ENCODE measurements at regions not wholly inside any gene's neighbourhood (a gene's known extent, or its start where the extent isn't known, plus 50 kb on each side); places are given as distances from the start of the nearest gene placed in this dataset.
"Not testable (repeated sequence)": the region's sequence is repeated elsewhere in the genome, so short reads cannot be mapped to it uniquely, and the experiment has no call there.

DNA sequence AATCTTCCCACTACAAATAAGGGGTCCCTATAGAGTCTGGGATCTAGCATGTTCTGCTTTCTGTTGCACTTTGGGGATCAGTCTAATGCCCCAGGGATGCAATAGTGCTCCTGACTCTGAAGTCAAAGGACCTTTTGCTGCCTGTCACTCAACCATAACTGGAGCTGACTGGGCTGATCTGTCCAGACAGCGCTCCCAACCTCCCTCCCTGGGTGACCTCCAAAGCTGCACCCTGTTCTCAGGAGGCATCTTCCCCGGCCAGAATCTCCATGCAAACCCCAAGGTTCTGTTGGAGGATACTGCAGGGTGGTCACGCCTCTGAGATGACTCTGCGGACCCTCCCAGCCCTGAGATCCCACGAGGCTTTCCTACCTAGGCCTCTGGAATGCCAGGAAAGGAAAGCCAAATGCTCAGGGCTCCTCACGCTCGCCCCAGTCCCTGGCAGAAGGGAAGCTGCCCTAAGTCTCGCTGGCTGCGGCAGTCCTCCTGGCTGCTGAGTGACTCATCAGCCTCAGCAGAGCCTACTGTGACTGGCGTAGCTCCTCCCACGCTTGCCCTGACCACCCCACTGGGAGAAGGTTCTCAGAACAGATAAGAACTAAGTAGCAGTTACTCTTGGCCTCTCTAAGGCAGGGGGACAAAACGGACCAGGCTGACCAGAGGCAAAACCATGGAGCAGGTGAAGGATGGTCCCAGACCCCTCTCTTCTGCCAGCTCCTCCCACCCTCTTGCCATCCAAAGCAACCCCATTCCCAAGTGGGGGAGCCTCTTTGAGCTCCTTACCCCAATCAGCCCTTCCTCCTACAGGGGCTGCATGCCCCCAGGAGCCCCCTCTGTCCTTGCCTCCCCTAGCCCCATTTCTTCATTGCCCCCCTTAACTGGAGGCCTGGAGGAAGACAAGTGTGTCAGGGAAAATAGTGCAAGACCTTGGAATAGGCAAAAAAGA, 124.1 kb upstream of the TNRC6C start:
- ATAC-seq (peak; percentile 89), DNase-seq (peak in 2 of 3 donors; percentile 21 to 23)
- Mint-ChIP-seq H3K27ac (peak overlapping the region; percentile 75), H3K36me3 (ENCODE audit: low read depth) (no peaks in the 10 kb centered on the region), H3K27me3 (peaks cover 6% of the 10 kb centered on the region), H3K4me1 (peaks cover 36% of the 10 kb centered on the region), H3K4me3 (peak overlapping the region; percentile 77)
- no peaks in the 10 kb centered on the region for H3K9me3 ChIP-seq (ENCODE audit: control insufficient read depth, low read length, poor library complexity, severe bottlenecking)

DNA sequence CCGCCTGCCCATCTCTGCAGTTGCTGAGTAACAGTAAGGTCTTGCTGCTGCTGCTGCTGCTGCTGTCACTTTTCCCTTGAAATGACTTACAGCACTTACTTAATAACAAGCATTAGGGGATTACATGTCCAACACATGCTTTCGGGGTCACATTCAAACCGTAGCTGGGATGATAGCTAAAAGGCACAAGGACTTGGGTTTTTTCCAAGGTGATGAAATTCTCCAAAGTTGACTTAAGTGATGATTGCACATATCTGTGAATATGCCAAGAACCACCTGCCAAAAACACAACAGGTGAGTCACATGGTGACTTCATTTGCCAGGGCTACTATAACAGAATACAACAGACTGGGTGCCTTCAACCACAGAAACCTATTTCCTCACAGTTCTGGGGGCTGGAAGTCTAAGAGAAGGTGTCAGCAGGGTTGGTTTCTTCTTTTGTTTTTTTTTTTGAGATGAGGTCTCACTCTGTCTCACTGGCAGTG, 121.9 kb upstream of the TNRC6C start:
- H3K4me3 Mint-ChIP-seq: no peak overlapping the region
- DNase-seq: peak in 1 of 3 donors; percentile 2
- no peaks in the 10 kb centered on the region for H3K9me3 ChIP-seq (ENCODE audit: control insufficient read depth, low read length, poor library complexity, severe bottlenecking)
- ATAC-seq: peak; percentile 48
- H3K27ac Mint-ChIP-seq: peak overlapping the region; percentile 43
- H3K4me1 Mint-ChIP-seq: peaks cover 25% of the 10 kb centered on the region
- no peaks in the 10 kb centered on the region for H3K36me3 Mint-ChIP-seq (ENCODE audit: low read depth)
- peaks cover 6% of the 10 kb centered on the region for H3K27me3 Mint-ChIP-seq

DNA sequence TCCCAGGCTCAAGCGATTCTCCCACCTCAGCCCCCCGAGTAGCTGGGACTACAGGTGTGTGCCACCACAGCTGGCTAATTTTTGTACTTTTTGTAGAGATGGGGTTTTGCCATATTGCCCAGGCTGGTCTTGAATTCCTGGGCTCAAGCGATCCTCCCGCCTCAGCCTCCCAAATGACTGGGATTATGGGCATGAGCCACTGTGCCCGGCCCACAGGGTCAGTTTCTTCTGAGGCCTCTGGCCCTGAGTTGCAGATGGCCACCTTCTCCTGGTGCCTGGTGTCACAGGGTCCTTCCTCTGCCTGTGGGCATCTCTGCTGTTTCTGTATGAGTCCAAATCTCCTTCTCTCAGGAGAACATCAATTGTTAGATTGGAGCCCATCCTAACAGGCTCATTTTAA, 121.4 kb upstream of the TNRC6C start:
- ATAC-seq; H3K4me3 Mint-ChIP-seq; DNase-seq; H3K27me3 Mint-ChIP-seq; H3K9me3 ChIP-seq (ENCODE audit: control insufficient read depth, low read length, poor library complexity, severe bottlenecking); H3K36me3 Mint-ChIP-seq (ENCODE audit: low read depth): not testable (repeated sequence)
- Mint-ChIP-seq H3K4me1 (peaks cover 28% of the 10 kb centered on the region), H3K27ac (peak overlapping the region; percentile 43)

DNA sequence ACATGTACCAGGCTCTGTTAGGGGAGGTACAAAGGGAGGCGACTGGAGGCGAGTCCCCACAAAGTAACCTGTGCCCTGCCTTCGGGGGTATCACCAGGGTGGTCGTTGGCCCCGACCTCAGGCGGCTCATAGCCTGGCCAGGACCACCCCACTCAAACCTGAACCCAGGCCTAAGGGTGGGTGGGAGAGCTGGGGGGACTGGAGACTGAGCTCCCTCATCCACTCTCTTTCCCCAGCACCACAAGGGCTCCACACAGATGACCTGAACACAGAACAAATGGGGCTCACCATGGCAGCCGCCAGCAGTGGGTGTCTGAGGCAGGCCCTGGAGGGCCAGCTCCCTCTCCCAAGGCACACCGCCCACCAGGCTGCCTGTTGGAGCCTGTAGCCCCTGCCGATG, 120.6 kb upstream of the TNRC6C start:
- Mint-ChIP-seq H3K36me3 (ENCODE audit: low read depth) (no peaks in the 10 kb centered on the region), H3K27ac (peak overlapping the region; percentile 67), H3K4me3 (no peak overlapping the region), H3K27me3 (peaks cover 6% of the 10 kb centered on the region), H3K4me1 (peaks cover 36% of the 10 kb centered on the region)
- no peaks in the 10 kb centered on the region for H3K9me3 ChIP-seq (ENCODE audit: control insufficient read depth, low read length, poor library complexity, severe bottlenecking)
- ATAC-seq (no peak), DNase-seq (no peak)

DNA sequence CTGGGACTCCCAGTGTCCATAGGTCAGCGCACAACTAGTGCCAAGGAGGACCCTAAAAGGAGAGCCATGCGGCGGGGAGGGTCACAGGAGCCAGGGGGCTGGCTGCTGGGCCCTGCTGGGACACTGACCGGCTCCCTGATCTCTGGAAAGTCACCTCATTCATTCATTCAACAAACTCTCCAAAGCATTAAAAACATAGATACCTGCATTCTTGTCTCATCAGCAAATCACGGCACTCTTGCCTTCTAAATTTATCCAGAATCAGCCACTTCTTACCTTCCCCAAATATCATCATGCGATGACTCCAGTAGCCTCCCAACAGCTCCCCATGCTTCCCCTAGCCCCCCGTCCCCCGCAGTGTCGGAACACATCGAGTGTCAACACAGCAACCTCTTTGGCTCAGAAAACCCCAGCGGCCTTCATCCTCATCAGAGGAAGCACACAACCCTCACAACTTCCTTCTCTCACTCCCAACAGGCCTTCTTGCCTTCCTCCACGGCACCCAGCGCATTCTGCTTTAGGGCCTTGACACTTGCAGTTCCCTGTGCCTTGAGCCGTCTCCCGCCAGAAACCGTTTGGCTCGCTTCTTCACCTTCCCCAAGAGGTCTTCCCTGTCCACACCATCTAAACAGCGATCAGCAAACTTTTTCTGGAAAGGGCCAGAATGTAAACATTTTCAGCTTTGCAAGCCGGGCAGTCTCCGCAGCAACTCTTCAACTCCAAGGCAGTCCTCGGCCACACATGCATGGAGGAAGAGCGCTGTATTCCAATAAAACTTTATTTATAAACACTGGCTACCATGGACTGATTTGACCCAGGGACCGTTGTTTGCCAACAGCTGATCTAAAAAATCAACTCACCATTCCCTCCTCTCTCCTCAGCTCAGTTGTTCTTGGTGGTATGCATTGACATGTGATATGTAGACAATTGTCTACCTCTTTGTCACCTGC, 119.5 kb upstream of the TNRC6C start:
- H3K4me3 Mint-ChIP-seq: no peak overlapping the region
- no peak for DNase-seq
- H3K27me3 Mint-ChIP-seq: no peaks in the 10 kb centered on the region
- peak overlapping the region; percentile 67 for H3K27ac Mint-ChIP-seq
- H3K4me1 Mint-ChIP-seq: peaks cover 39% of the 10 kb centered on the region
- H3K9me3 ChIP-seq (ENCODE audit: control insufficient read depth, low read length, poor library complexity, severe bottlenecking): no peaks in the 10 kb centered on the region
- H3K36me3 Mint-ChIP-seq (ENCODE audit: low read depth): no peaks in the 10 kb centered on the region
- no peak for ATAC-seq

DNA sequence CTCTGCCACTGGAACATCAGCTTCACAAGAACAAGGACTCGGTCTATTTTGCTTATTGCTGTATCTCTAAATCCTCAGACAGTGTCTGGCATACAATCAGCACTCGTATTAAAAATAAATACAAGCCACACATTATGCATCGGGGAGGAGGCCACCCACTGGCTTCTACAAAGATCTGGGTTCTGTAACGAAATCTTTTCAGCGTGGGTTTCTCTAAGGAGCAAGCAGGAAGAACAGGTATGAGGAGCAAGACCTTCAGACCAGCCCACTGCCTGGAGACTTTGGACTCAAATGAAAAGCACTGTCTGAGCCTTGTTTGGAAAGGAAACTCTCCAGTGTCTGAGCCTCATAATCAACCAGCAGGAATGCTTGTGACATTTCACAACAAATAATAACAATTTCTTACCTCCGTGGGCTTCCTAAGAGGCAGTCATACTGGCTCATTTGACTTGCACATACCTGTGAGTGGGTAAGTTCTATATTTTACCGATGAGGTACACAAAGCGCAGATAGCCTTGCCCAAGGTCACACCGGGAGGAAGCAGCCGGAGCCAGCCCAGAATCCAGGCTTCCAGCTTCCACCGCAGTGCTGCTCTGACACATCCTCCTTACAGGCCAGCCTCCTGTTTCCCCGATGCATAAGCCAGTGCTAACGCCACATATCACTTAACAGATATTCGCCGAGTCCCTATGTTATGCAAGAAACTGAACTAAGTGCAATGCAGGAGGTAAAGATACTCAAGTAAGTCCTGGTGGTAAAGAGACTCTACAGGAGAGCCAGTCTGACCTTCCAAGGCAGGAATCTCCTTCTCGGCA, 118.6 kb upstream of the TNRC6C start:
- no peaks in the 10 kb centered on the region for H3K9me3 ChIP-seq (ENCODE audit: control insufficient read depth, low read length, poor library complexity, severe bottlenecking)
- no peak for DNase-seq
- ATAC-seq: no peak
- no peaks in the 10 kb centered on the region for H3K36me3 Mint-ChIP-seq (ENCODE audit: low read depth)
- peaks cover 36% of the 10 kb centered on the region for H3K4me1 Mint-ChIP-seq
- no peak overlapping the region for H3K4me3 Mint-ChIP-seq
- no peaks in the 10 kb centered on the region for H3K27me3 Mint-ChIP-seq
- H3K27ac Mint-ChIP-seq: peak overlapping the region; percentile 67

DNA sequence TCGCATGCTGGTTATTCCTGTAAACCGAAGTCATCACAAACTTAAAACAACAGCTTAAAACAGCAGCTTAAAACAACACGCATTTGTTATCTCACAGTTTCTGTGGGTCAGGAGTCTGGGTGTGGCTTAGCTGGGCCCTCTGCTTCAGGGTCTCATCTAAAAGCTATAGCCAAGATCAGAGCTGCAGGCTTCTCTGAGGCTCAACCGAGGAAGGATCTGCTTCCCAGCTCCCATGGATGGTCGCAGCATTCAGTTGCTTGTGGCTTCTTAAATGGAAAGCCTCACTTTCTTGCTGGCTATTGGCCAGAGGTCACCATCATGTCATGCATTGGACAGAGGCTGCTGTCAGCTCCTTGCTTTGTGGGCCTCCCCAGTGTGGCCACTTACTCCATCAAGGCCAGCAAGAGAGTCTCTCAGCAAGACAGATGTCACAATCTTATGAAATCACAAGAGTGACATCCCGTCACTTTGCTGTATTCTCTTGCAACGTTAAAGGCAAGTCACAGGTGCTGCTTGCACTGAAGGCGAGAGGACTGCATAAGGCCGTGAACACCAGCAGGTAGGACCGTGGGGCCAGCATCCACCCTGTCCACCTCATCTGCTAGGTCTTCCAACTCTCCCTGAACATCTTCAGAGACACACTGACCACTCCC, 117.9 kb upstream of the TNRC6C start:
- Mint-ChIP-seq H3K4me3 (no peak overlapping the region), H3K36me3 (ENCODE audit: low read depth) (no peaks in the 10 kb centered on the region), H3K27ac (peak overlapping the region; percentile 19), H3K27me3 (no peaks in the 10 kb centered on the region), H3K4me1 (peaks cover 38% of the 10 kb centered on the region)
- no peak for ATAC-seq
- DNase-seq: no peak
- no peaks in the 10 kb centered on the region for H3K9me3 ChIP-seq (ENCODE audit: control insufficient read depth, low read length, poor library complexity, severe bottlenecking)

DNA sequence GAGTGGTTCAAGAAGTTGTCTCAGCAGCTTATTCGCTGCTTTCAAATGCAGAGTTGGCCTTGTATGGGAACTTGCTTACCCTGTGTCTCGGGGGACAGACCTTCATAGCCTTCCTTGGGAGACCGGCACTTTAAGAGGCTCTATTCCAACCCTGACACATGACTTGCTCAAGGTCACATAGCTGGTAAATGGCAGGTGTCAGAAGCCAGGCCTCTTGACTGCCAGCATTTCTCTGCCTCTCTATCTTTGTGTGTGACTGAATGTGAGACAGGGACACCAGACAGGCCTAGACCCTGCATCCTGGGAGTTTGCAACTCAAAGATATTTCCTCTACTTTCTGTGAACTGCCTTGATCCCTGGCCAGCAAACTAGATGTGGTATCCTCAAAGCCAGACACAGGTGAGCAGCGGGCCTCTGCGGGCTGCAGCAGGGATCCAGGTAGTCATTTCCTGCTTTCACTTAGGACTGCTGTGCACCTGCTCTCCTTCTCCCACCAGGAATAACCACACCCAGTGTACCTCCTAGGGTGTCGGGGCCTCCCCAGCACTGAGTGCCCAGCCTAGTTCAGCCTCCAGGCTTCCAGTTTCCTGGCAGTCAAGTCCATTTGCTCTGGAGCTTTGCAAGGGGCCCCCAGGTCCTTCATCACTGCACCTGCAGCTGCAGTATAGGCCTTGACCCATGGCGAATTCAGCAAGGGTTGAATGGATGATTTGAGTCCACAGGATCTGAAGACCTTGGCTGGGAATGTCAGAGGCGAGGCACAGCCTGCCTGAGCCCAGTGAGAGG, 116.6 kb upstream of the TNRC6C start:
- no peaks in the 10 kb centered on the region for H3K9me3 ChIP-seq (ENCODE audit: control insufficient read depth, low read length, poor library complexity, severe bottlenecking)
- peak overlapping the region; percentile 94 for H3K27ac Mint-ChIP-seq
- ATAC-seq (no peak), DNase-seq (no peak)
- no peaks in the 10 kb centered on the region for H3K27me3 Mint-ChIP-seq
- no peaks in the 10 kb centered on the region for H3K36me3 Mint-ChIP-seq (ENCODE audit: low read depth)
- peaks cover 49% of the 10 kb centered on the region for H3K4me1 Mint-ChIP-seq
- peak overlapping the region; percentile 78 for H3K4me3 Mint-ChIP-seq

DNA sequence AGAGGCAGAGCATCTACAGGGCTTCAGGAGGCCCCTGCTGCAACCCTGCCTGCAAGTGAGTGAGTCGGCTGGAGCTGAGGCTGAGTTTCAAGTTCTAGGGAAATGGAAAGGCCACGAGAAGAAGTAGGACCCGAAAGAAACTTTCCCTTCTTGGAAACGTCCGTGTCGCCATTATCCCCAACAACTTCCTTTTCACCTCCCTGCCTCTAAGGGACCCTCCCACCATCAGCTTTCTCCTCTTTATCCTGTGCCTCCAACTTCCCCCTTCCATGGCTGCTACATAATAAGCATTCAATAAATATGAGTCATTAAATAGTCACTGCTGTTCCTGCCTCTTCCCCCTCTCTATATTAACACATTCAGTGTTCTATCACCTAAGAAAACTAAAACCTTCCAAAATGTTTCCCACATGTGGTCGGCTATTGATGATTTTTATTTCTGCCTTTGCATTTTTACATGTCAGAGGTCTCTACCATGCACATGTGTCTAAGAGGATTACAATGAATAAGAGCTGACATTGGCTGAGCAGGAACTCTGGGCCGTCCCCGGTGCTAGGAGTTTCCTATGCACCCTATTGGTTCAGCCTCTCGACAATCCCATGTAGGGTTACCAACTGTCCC, 115.9 kb upstream of the TNRC6C start:
- H3K9me3 ChIP-seq (ENCODE audit: control insufficient read depth, low read length, poor library complexity, severe bottlenecking): no peaks in the 10 kb centered on the region
- H3K36me3 Mint-ChIP-seq (ENCODE audit: low read depth): no peaks in the 10 kb centered on the region
- ATAC-seq (no peak), DNase-seq (no peak)
- peak overlapping the region; percentile 78 for H3K4me3 Mint-ChIP-seq
- H3K4me1 Mint-ChIP-seq: peaks cover 54% of the 10 kb centered on the region
- peak overlapping the region; percentile 94 for H3K27ac Mint-ChIP-seq
- H3K27me3 Mint-ChIP-seq: no peaks in the 10 kb centered on the region

DNA sequence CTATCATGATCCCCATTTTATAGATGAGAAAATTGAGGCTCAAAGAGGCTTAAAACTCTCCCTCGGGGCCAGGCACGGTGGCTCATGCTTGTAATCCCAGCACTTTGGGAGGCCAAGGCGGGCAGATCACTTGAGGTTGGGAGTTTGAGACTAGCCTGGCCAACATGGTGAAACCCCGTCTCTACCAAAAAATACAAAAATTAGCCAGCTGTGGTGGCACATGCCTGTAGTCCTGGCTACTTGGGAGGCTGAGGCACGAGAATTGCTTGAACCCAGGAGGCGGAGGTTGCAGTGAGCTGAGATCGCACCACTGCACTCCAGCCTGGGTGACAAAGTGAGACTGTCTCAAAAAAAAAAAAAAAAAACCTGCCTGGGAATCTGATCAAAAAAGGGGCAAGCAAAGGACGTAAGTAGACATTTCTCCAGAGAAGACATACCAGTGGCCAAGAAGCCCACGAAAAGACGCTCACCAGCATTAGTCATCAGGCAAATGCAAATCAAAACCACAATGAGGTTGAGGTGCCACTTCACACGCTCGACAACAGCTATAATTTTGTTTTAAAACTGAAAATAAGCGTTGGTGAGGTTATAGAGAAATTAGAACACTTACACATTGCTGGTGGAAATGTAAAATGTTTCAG, 115.1 kb upstream of the TNRC6C start:
- H3K27me3 Mint-ChIP-seq; H3K36me3 Mint-ChIP-seq (ENCODE audit: low read depth); H3K9me3 ChIP-seq (ENCODE audit: control insufficient read depth, low read length, poor library complexity, severe bottlenecking): not testable (repeated sequence)
- ATAC-seq (peak; percentile 95), DNase-seq (peak in 2 of 3 donors; percentile 33 to 54)
- peak overlapping the region; percentile 78 for H3K4me3 Mint-ChIP-seq
- peak overlapping the region; percentile 94 for H3K27ac Mint-ChIP-seq
- peaks cover 55% of the 10 kb centered on the region for H3K4me1 Mint-ChIP-seq

DNA sequence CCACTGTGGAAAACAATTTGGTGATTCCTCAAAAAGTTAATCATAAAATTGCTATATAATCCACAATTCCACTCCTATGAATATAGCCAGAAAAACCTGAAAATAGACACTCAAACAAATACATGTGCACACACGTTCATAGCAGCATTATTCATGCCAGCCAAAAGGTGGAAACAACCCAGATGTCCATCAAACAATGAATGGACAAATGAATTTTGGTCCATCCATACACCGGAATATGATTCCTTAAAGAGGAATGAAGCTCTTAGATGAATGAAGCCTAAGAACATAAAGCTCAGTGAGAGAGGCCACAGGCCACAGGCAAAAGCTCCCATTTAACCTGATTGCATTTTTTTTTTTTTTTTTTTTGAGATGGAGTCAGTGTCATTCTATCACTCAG, 114.6 kb upstream of the TNRC6C start:
- DNase-seq (no peak), ATAC-seq (peak; percentile 24)
- H3K9me3 ChIP-seq (ENCODE audit: control insufficient read depth, low read length, poor library complexity, severe bottlenecking): no peaks in the 10 kb centered on the region

More for the DNA sequence above, 114.6 kb upstream of the TNRC6C start:
- no peaks in the 10 kb centered on the region for H3K36me3 Mint-ChIP-seq (ENCODE audit: low read depth)
- H3K27me3 Mint-ChIP-seq: no peaks in the 10 kb centered on the region
- H3K27ac Mint-ChIP-seq: peak overlapping the region; percentile 94
- H3K4me3 Mint-ChIP-seq: peak overlapping the region; percentile 78
- H3K4me1 Mint-ChIP-seq: peaks cover 53% of the 10 kb centered on the region
